Stomach (tissue), 4 donors: ENCODE measurements at regions not wholly inside any gene's neighbourhood (a gene's known extent, or its start where the extent isn't known, plus 50 kb on each side); places are given as distances from the start of the nearest gene placed in this dataset.

Experiments
- POLR2A ChIP-seq, 4 donors: fragments of 450-650 bp; IDR thresholded peaks; one replicate each; pipeline ENCODE4 v1.6.1; 2016; ENCODE audit warnings: antibody characterized with exemption in 4 of 4, control low read depth in 2 of 4, mild to moderate bottlenecking in 1 of 4, moderate library complexity in 1 of 4
- POLR2AphosphoS5 ChIP-seq, 3 donors: sonication (generic); formaldehyde crosslinking; IDR thresholded peaks; one replicate each; pipeline ENCODE4 v1.6.1; 2016; ENCODE audit warnings: antibody characterized with exemption in 3 of 3
- TF ChIP-seq, protein P1 (sequence below), 7 experiments: fragments of 450-650 bp in 4 of 7; fragments of 200-600 bp in 3 of 7; sonication (generic) in 3 of 7; IDR thresholded peaks; one replicate each; pipeline ENCODE4 v1.5.1; 2016 to 2019; ENCODE audit warnings: antibody characterized with exemption in 7 of 7, control low read depth in 2 of 7, mild to moderate bottlenecking in 1 of 7

DNA sequence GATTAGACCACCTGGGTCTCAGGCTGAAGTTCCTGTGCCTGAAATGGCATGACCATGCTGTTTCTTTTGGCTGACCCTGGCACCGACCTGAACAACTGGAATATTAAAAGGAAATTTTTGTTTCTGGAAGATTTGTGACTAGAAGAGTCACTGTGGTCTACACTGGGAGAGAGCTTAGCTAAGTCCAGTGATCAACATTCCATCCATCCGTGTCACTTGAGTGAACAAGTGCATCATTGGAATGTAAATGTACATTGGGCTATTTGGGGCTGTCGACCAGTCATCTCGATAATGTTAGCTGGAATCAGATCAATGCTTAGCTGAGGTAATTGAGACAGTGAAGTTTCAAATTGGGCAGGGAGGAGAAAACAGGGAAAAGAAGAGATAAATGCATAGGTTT is 95.4 kb upstream of the CCDC85A start:
- TF ChIP-seq, protein P1, sequence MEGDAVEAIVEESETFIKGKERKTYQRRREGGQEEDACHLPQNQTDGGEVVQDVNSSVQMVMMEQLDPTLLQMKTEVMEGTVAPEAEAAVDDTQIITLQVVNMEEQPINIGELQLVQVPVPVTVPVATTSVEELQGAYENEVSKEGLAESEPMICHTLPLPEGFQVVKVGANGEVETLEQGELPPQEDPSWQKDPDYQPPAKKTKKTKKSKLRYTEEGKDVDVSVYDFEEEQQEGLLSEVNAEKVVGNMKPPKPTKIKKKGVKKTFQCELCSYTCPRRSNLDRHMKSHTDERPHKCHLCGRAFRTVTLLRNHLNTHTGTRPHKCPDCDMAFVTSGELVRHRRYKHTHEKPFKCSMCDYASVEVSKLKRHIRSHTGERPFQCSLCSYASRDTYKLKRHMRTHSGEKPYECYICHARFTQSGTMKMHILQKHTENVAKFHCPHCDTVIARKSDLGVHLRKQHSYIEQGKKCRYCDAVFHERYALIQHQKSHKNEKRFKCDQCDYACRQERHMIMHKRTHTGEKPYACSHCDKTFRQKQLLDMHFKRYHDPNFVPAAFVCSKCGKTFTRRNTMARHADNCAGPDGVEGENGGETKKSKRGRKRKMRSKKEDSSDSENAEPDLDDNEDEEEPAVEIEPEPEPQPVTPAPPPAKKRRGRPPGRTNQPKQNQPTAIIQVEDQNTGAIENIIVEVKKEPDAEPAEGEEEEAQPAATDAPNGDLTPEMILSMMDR (IDR thresholded peaks at IDR 0.05): no peak
- TF ChIP-seq POLR2AphosphoS5 (IDR thresholded peaks at IDR 0.05): no peak
- no peak for TF ChIP-seq POLR2A (IDR thresholded peaks at IDR 0.05)
